Kidney tubule cell (primary cell): ENCODE measurements at regions not wholly inside any gene's neighbourhood (a gene's known extent, or its start where the extent isn't known, plus 50 kb on each side); places are given as distances from the start of the nearest gene placed in this dataset.

Experiments used
- DNase-seq: peaks from one replicate; pipeline ENCODE4 v3.0.0-alpha.2; 2018; ENCODE audit warnings: low spot score

- no peak for DNase-seq
Observed at GRCh38 chr18:73790587-73790986, 357.0 kb downstream of the FBXO15 start.

GRCh38 chr18:73787316-73787715, 360.3 kb downstream of the FBXO15 start:
- DNase-seq, result no peak

DNA sequence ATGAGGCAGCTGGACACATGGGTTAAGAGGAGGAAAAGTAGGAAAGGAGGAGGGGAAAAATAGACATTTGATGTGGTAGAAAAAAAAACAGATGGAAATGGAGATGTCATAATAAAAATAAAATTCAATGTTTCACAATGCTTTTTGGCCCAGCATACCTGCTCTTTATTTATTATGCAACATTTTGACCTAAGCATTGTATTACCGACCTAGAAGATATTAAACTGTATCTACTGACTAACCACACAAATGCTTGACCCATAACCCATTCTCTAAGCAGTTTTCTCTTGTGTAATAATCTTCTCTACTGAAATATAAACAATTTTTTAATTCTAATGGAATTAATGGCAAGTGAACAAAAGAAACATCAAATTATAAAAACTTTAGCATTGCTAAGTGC, 362.3 kb downstream of the FBXO15 start:
- DNase-seq, result no peak

- no peak for DNase-seq
Observed at GRCh38 chr18:73784853-73785252, 362.8 kb downstream of the FBXO15 start.

DNA sequence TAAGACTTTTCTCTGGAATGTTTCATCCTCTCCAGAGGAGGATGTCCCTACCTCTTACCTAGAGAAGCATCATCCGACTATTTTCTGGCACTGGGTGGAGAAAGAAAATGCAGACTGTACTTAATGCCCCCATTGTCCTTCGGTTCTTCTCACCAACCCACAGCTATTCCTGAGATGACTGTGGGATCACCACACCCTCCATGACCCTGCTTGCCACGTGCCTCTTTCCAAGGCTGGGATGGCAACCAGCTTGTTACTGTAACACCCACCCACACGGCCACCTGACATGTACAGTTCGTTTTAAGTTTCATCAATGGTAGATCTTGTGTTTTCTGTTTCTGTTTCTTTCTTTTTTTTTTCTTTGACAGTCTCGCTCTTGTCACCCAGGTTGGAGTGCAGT, 365.2 kb downstream of the FBXO15 start:
- no peak for DNase-seq

DNA sequence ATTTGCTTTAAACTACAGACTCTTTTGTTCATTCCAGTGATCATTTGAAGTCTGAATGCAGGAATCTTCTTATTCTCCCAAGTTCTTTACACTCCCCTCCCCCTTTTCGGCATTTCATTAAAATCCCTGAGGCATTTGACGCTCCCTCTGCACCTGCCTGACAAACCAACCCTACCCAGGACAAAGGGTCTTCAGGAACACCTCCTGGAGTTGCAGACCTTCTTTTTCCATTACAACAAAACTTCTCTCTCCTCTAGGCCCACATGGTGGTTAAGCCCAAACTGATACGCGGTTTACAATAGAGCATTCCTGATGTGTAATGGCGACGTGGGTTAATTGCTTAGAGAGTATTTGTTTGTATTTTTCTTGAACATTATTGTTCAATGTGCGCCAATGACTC, 367.4 kb downstream of the FBXO15 start:
- no peak for DNase-seq

- DNase-seq, result no peak
Observed at GRCh38 chr18:73778032-73778359, 369.6 kb downstream of the FBXO15 start.

GRCh38 chr18:73777356-73778031, 370.1 kb downstream of the FBXO15 start:
- DNase-seq, result no peak

- DNase-seq, result peak; percentile 77
Observed at GRCh38 chr18:73774811-73775509, 372.7 kb downstream of the FBXO15 start.

DNA sequence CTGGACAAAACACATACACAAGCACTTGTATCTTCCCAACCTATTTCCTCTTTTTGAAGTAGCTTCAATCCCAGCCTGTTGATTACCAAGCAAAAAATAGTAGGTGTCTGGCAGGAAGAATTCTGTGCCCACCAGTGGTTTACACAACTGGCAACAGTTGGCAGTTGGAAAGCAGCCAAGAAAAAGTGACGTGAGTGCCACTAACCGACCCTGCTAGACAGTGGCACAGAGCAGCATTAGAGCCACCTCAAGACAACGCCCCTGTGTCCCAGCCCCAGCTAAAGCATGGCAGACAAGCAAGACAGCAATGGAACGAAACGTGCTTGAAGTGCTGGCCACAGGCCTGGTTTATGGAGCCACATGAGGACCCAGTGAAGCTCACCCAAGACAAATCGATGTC, 379.6 kb downstream of the FBXO15 start:
- no peak for DNase-seq

DNA sequence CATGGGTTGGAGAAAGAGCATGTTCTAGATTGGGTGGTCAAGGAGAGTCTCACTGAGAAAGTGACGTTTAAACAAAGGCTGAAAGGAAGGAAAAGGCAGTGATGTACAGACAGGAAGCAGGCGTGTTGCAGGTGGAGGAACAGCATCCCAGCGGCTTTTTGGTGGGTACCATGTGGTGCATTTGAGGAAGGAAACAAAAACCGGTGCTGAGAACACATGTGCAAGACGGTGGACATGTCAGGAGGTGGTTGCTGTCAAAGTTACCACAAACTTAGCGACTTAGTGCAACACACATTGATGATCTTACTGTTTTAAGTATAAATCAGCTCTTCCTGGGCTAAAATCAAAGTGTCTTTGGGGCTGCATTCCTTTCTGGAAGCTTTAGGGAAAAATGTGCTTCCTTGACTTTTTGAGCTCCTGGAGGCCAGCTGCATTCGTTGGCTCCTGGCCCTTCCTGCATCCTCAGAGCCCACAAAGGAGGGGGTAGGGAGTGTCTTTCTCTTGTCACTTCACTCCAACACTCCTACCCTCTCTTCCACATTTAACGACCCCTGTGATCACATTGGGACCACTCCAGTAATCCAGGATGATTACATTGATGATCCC, 380.6 kb downstream of the FBXO15 start:
- DNase-seq, result no peak

DNA sequence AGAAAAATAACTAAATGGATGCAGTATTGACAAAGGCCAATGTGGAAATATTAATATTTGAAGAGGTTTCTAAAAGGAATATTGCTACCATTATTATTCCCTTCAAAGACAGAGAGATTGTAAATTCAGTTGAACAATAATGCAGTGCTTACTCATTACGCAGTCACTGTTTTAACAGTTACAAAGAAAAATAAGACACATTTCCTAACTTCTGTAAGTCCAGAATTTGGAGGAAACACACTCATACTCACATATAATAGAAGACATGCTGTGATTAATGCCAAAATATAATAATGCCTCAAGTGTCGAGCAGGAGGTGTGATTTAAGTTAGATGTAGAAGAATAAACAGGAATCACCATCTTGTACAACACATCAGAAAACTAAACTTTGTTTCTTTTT, 389.2 kb downstream of the FBXO15 start:
- no peak for DNase-seq

- DNase-seq, result peak; percentile 12
Observed at GRCh38 chr18:73756256-73757091, 391.2 kb downstream of the FBXO15 start.

- DNase-seq, result no peak
Observed at GRCh38 chr18:73752965-73753364, 394.7 kb downstream of the FBXO15 start.

DNA sequence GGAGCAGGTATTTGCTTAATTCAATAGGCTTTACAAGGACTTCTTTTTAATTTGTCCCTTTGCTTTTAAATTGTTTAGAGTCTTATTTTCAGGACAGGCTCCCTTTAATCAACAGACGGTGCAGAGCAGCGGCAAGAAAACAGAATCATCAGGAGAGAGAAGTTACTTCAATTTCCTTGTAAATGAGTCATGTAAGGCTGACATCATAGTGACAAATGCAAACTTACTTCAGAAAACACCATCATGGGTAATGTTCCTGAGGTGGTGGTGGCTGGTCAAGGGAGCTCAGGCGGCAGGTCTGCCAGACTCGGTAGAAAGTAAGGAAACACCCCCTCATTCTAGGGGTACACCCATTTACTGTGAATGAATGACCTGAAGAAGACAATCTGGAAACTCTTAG, 395.1 kb downstream of the FBXO15 start:
- peak; percentile 78 for DNase-seq

DNA sequence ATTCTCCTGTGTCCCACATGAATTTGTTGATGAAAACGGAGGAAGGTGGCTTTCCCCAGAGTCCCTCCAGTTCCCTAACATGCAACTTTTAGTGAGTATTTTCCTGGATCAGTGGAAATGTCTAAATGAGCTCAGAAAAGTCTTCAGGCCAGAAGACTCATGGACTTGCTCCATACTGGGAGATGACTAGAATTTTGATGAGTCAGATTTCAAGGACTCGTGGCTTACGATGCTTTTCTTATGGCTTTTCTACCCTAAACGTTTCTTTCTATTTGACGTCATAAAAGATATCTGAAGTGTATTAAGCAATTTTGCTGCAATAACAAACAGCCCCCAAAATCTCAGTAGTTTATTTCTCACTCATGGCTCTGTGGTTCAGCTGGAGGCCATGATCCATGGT, 397.6 kb downstream of the FBXO15 start:
- DNase-seq, result no peak

DNA sequence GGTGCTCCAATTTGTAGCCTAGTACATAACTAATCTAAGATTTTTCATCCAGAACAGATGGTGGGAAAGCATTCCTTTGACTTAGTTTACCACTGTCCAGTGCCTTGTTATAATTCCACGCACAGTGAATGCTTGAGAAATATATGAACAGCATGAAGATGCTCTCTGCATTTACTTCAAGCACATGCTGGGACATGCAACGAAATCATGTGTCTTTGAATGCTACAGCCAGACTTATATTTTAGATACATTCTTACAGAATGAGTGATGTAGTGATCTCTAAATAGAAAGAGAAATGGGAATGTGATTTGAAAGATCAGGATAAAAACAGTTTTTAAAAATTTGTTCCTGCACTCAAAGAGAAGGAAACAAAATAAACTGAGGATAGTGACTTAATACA, 398.3 kb downstream of the FBXO15 start:
- DNase-seq, result no peak

DNA sequence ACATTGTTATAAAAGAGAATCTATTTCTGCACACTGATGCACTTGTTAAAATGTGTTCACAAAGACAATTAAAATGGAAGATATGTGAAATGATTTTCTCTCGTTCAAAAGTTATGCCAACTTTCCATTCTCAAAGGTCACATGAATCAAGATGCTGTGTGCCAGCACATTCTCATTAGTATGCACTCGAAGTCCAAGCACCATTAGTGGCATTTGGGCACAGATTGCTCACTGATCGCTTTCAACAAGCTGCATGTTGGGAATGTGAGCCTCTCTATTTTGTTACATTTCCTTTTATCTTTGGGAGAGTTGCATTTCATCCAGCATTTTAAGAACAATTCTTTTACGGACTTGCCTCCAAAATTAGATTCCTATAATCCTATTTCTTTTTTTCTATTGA, 398.9 kb downstream of the FBXO15 start:
- DNase-seq, result no peak

- no peak for DNase-seq
Observed at GRCh38 chr18:73746101-73746500, 401.5 kb downstream of the FBXO15 start.

- DNase-seq, result no peak
Observed at GRCh38 chr18:73742957-73743356, 404.7 kb downstream of the FBXO15 start.

DNA sequence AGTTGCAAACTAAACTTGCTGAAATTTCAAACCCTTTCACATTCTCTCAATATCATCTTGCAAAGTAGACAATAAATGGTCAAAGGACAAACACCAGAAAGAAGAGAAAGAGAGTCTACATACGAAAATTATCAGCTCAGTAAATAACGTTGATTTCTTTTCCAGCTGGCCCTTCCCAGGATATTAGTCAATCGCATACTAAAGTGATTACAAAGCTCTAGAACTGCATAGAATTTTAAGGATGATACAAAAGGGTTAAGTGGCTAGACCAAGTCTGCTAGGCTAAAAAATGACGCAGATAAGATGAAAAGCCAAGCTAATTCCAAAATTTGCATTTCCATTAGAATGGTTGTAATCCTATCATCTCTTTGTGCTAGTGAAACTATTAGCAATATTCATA, 405.7 kb downstream of the FBXO15 start:
- DNase-seq, result no peak

DNA sequence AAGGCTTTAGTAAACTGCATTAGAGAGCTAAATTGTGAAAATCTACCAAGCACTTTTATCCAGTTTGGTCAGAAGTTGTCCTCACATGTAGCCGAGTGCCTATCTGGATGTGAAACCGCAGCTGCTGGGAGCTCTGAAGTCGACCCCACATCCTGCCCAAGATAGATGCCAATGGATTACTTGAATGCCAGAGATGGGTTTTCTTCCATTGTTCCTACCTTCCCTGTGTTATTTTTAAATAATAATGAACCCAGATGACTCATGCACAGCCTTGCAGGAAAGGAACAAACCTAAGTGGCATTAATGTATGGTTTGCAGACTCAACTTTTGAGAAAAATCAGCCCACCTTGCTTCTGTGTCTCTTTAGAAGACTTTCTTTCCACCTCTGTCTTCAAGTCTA, 408.5 kb downstream of the FBXO15 start:
- peak; percentile 45 for DNase-seq

- no peak for DNase-seq
Observed at GRCh38 chr18:73737990-73738389, 409.6 kb downstream of the FBXO15 start.
